IMR-90 (cell line): ENCODE measurements at regions not wholly inside any gene's neighbourhood (a gene's known extent, or its start where the extent isn't known, plus 50 kb on each side); places are given as distances from the start of the nearest gene placed in this dataset.

Source experiments
- FOS ChIP-seq: fragments of 150-350 bp; IDR thresholded peaks from 2 replicates; pipeline ENCODE4 v1.6.1; 2016; ENCODE audit warnings: low read depth, low read length
- POLR2A ChIP-seq: IDR thresholded peaks from 2 replicates; pipeline ENCODE4 v1.6.1; 2012; ENCODE audit warnings: mild to moderate bottlenecking, low read depth, low read length
- RCOR1 ChIP-seq: IDR thresholded peaks from 2 replicates; pipeline ENCODE4 v1.6.1; 2012; ENCODE audit warnings: mild to moderate bottlenecking, low read length, improper control_type of control experiment; ENCODE audit not compliant: insufficient replicate concordance
- SMC3 ChIP-seq: fragments of 150-350 bp; IDR thresholded peaks from 2 replicates; pipeline ENCODE4 v1.6.1; 2016; ENCODE audit warnings: low read depth, mild to moderate bottlenecking, antibody characterized with exemption, low read length, moderate library complexity
- TF ChIP-seq, protein P1 (sequence below): conservative IDR thresholded peaks from 2 replicates; pipeline ENCODE4 v1.5.1; 2012; ENCODE audit warnings: mild to moderate bottlenecking, low read depth, low read length, improper control_type of control experiment

DNA sequence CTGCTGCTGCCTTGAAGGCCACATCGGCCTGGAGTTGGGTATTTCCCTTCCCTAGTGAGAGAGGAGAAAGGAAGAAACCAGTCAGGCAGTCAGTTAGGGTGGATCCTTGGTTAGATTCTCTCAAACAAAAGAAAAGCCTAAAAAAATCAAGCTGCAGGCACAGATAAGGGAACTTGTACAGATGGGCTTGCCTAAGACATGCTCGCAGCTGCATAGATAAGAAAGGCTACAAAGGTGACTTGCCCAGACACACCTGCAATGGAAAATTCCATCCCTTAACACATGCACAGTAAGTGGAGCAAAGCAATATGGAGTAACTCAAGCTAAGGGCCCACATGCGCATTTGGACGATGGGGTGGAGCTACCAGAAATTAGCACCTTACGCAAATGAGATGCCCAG, 199.7 kb upstream of the ARPP21 start:
- TF ChIP-seq, protein P1, sequence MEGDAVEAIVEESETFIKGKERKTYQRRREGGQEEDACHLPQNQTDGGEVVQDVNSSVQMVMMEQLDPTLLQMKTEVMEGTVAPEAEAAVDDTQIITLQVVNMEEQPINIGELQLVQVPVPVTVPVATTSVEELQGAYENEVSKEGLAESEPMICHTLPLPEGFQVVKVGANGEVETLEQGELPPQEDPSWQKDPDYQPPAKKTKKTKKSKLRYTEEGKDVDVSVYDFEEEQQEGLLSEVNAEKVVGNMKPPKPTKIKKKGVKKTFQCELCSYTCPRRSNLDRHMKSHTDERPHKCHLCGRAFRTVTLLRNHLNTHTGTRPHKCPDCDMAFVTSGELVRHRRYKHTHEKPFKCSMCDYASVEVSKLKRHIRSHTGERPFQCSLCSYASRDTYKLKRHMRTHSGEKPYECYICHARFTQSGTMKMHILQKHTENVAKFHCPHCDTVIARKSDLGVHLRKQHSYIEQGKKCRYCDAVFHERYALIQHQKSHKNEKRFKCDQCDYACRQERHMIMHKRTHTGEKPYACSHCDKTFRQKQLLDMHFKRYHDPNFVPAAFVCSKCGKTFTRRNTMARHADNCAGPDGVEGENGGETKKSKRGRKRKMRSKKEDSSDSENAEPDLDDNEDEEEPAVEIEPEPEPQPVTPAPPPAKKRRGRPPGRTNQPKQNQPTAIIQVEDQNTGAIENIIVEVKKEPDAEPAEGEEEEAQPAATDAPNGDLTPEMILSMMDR = no peak
- TF ChIP-seq FOS (no peak), SMC3 (no peak), POLR2A (no peak), RCOR1 (no peak)
